Lower lobe of right lung (tissue), 2 donors: ENCODE measurements at regions not wholly inside any gene's neighbourhood (a gene's known extent, or its start where the extent isn't known, plus 50 kb on each side); places are given as distances from the start of the nearest gene placed in this dataset.
"Not testable (repeated sequence)": the region's sequence is repeated elsewhere in the genome, so short reads cannot be mapped to it uniquely, and the experiment has no call there.

Experiments
- ATAC-seq, 2 donors: fragments of 200-7000 bp; cut with Tn5 transposase; one replicate each; pipeline ENCODE4 v1.9.1; 2020 to 2022; ENCODE audit warnings: mild to moderate bottlenecking in 2 of 2, moderate library complexity in 2 of 2
- DNase-seq: peaks from one replicate; pipeline ENCODE4 v3.0.0-alpha.2; 2020
- H3K27ac ChIP-seq: fragments of 200-600 bp; one replicate; pipeline ENCODE4 v1.8.0; 2022
- H3K27me3 ChIP-seq: fragments of 200-600 bp; one replicate; pipeline ENCODE4 v1.8.0; 2022; ENCODE audit warnings: low read depth
- H3K36me3 ChIP-seq: fragments of 200-600 bp; one replicate; pipeline ENCODE4 v1.8.0; 2022; ENCODE audit warnings: mild to moderate bottlenecking
- H3K4me1 ChIP-seq: fragments of 200-600 bp; one replicate; pipeline ENCODE4 v1.8.0; 2022
- H3K4me3 ChIP-seq: fragments of 200-600 bp; one replicate; pipeline ENCODE4 v1.8.0; 2022; ENCODE audit warnings: mild to moderate bottlenecking
- H3K9me3 ChIP-seq: fragments of 200-600 bp; one replicate; pipeline ENCODE4 v1.8.0; 2022
- CTCF ChIP-seq: fragments of 200-600 bp; IDR thresholded peaks from one replicate; pipeline ENCODE4 v1.8.0; 2022; ENCODE audit warnings: antibody characterized with exemption, mild to moderate bottlenecking
- intact Hi-C: fragments of 100-400 bp; cut with DNase I; formaldehyde crosslinking; loops from one replicate; pipeline ENCODE4 v1.11.0; 2022
- donor health status: DM: no; HTN: yes; CAD: no; lungs with severe emphysema.

GRCh38 chr22:26839216-26839615 lies 181.8 kb downstream of the MIAT start:
- no peak for DNase-seq
- Histone ChIP-seq H3K9me3 (no peaks in the 10 kb centered on the region), H3K36me3 (no peaks in the 10 kb centered on the region), H3K4me1 (no peaks in the 10 kb centered on the region), H3K27ac (no peak overlapping the region), H3K4me3 (no peak overlapping the region), H3K27me3 (no peaks in the 10 kb centered on the region)
- intact Hi-C loops: no loop called here
- no peak for ATAC-seq
- TF ChIP-seq CTCF: no peak

GRCh38 chr22:26840770-26841169 lies 183.4 kb downstream of the MIAT start:
- H3K36me3 ChIP-seq, H3K4me3 ChIP-seq, H3K4me1 ChIP-seq, H3K27ac ChIP-seq, ATAC-seq, H3K27me3 ChIP-seq, DNase-seq, H3K9me3 ChIP-seq, intact Hi-C loops: not testable (repeated sequence)

- Histone ChIP-seq H3K4me3 (no peak overlapping the region), H3K27me3 (no peaks in the 10 kb centered on the region), H3K4me1 (no peaks in the 10 kb centered on the region), H3K36me3 (no peaks in the 10 kb centered on the region), H3K27ac (no peak overlapping the region), H3K9me3 (no peaks in the 10 kb centered on the region)
- DNase-seq: no peak
- intact Hi-C loops: no loop called here
- ATAC-seq: no peak
- TF ChIP-seq CTCF: no peak
Measured at GRCh38 chr22:26842103-26842502, 184.7 kb downstream of the MIAT start.

GRCh38 chr22:26845021-26845743 lies 187.8 kb downstream of the MIAT start:
- intact Hi-C loops: no loop called here
- H3K36me3 ChIP-seq: no peaks in the 10 kb centered on the region
- no peak for TF ChIP-seq CTCF
- no peaks in the 10 kb centered on the region for H3K4me1 ChIP-seq
- H3K9me3 ChIP-seq: no peaks in the 10 kb centered on the region
- H3K4me3 ChIP-seq: no peak overlapping the region
- H3K27ac ChIP-seq: no peak overlapping the region
- DNase-seq (no peak), ATAC-seq (no peak)
- H3K27me3 ChIP-seq: no peaks in the 10 kb centered on the region

- DNase-seq: no peak
- no peaks in the 10 kb centered on the region for H3K4me1 ChIP-seq
- H3K36me3 ChIP-seq: no peaks in the 10 kb centered on the region
- TF ChIP-seq CTCF: no peak
- no peak overlapping the region for H3K4me3 ChIP-seq
- no peaks in the 10 kb centered on the region for H3K27me3 ChIP-seq
- ATAC-seq: no peak
- no peak overlapping the region for H3K27ac ChIP-seq
- intact Hi-C loops: no loop called here
- H3K9me3 ChIP-seq: no peaks in the 10 kb centered on the region
Measured at GRCh38 chr22:26846076-26846475, 188.7 kb downstream of the MIAT start.

- intact Hi-C loops: no loop called here
- DNase-seq (no peak), ATAC-seq (no peak)
- Histone ChIP-seq H3K9me3 (no peaks in the 10 kb centered on the region), H3K4me1 (no peaks in the 10 kb centered on the region), H3K27ac (no peak overlapping the region), H3K36me3 (no peaks in the 10 kb centered on the region), H3K27me3 (no peaks in the 10 kb centered on the region), H3K4me3 (no peak overlapping the region)
- no peak for TF ChIP-seq CTCF
Measured at GRCh38 chr22:26846645-26847044, 189.3 kb downstream of the MIAT start.
